Natural killer cell (primary cell): ENCODE measurements at regions not wholly inside any gene's neighbourhood (a gene's known extent, or its start where the extent isn't known, plus 50 kb on each side); places are given as distances from the start of the nearest gene placed in this dataset.

ENCODE experiments used
- ATAC-seq, 3 donors: fragments of 150-1000 bp in 2 of 3; fragments of 200-7000 bp in 1 of 3; cut with Tn5 transposase; 1 replicate in 1 of 3; 2 replicates in 2 of 3; pipeline ENCODE4 v1.10.0; 2021; ENCODE audit warnings: mild to moderate bottlenecking in 2 of 3, moderate library complexity in 2 of 3
- DNase-seq, 2 donors: peaks; one replicate each; pipeline versions ENCODE4 v3.0.0 to v3.0.0-alpha.2; 2013 to 2021; ENCODE audit warnings: mixed read lengths in 1 of 2
- H3K27ac ChIP-seq: one replicate; pipeline ENCODE4 v1.5.1; 2013; ENCODE audit warnings: mild to moderate bottlenecking, low read length
- H3K27me3 ChIP-seq: one replicate; pipeline ENCODE4 v1.6.1; 2013; ENCODE audit warnings: low read length; ENCODE audit not compliant: control insufficient read depth, insufficient read depth
- H3K36me3 ChIP-seq: one replicate; pipeline ENCODE4 v1.6.1; 2013; ENCODE audit warnings: low read length; ENCODE audit not compliant: control insufficient read depth, insufficient read depth
- H3K4me1 ChIP-seq: one replicate; pipeline ENCODE4 v1.6.1; 2013; ENCODE audit warnings: low read length; ENCODE audit not compliant: control insufficient read depth, insufficient read depth
- H3K4me3 ChIP-seq: one replicate; pipeline ENCODE4 v1.5.1; 2013; ENCODE audit warnings: low read length
- H3K9me3 ChIP-seq: one replicate; pipeline ENCODE4 v1.6.1; 2013; ENCODE audit warnings: low read length; ENCODE audit not compliant: control insufficient read depth, insufficient read depth
- H3K27ac Mint-ChIP-seq, 2 donors: one replicate each; pipeline ENCODE4 v1.8.0; 2022; ENCODE audit warnings: mild to moderate bottlenecking in 2 of 2, mixed read lengths in 2 of 2, moderate library complexity in 1 of 2
- H3K27me3 Mint-ChIP-seq, 2 donors: one replicate each; pipeline ENCODE4 v1.8.0; 2022; ENCODE audit warnings: low read depth in 2 of 2, mixed read lengths in 2 of 2
- H3K36me3 Mint-ChIP-seq: one replicate; pipeline ENCODE4 v1.8.0; 2022; ENCODE audit warnings: mixed read lengths
- H3K4me1 Mint-ChIP-seq, 2 donors: one replicate each; pipeline ENCODE4 v1.8.0; 2022; ENCODE audit warnings: mixed read lengths in 2 of 2
- H3K4me3 Mint-ChIP-seq: one replicate; pipeline ENCODE4 v1.8.0; 2022; ENCODE audit warnings: mild to moderate bottlenecking, moderate library complexity, mixed read lengths
- H3K9me3 Mint-ChIP-seq, 2 donors: one replicate each; pipeline ENCODE4 v1.8.0; 2022; ENCODE audit warnings: mixed read lengths in 2 of 2
- WGBS: methylation state at CpG from one replicate; pipeline ENCODE4 v1.1.7; 2013; ENCODE audit warnings: missing lambda C conversion rate; ENCODE audit not compliant: insufficient coverage; 5-methylcytosine and 5-hydroxymethylcytosine counted together
- intact Hi-C: fragments of 100-400 bp; cut with micrococcal nuclease; formaldehyde crosslinking; loops from one replicate; pipeline ENCODE4 v1.14.2; 2022
- TF ChIP-seq, protein P1 (sequence below): fragments of 200-600 bp; IDR thresholded peaks from one replicate; pipeline ENCODE4 v1.8.0; 2022; ENCODE audit warnings: antibody characterized with exemption

DNA sequence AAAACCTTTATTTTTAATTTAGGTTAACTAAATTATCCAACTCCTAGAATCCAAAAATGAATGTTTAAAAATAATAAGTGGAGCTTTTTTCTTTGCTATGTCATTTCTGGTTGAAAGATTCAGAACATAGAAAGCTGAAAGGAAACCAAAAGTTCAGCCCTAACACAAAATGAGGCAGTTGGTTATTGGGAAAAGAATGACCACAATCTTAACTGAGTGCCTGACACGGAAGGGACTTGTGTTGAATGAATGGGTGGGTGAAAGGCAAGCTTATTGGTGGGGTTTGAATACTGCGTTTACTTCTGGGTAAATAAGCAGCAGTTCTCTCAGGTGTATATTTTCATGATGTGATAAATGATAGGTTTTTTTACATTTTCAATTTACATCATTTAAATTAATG, 243.5 kb downstream of the IRX1 start:
- WGBS = 34% methylated on average over 2 of the region's 2 CpGs

DNA sequence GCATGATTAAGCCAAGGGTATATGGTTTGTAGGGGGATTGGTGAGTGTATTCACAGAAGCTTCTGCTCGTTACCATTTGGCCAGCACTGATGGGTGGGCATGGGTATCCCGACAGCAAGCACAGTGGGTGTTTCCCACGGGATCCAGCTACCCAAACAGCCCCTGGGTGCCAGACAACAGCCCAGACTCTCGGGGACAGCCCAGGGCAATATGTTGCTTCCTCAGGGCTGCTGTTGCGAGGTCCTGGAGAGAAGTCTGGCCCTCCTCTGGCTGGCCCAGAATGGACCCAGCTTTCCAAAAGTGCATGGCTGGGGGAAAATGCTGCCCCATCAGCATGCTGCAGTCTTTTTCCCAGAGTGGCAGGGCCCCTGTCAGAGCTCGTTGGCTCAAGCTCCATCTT, 247.0 kb downstream of the IRX1 start:
- Histone ChIP-seq H3K9me3 (no peaks in the 10 kb centered on the region), H3K27ac (no peak overlapping the region), H3K4me3 (no peak overlapping the region), H3K4me1 (no peaks in the 10 kb centered on the region), H3K36me3 (no peaks in the 10 kb centered on the region), H3K27me3 (no peaks in the 10 kb centered on the region)
- H3K27me3 Mint-ChIP-seq = peaks cover 0 to 3% of the 10 kb centered on the region in 2 donors
- H3K4me1 Mint-ChIP-seq = peaks cover 0 to 12% of the 10 kb centered on the region in 2 donors
- TF ChIP-seq, protein P1, sequence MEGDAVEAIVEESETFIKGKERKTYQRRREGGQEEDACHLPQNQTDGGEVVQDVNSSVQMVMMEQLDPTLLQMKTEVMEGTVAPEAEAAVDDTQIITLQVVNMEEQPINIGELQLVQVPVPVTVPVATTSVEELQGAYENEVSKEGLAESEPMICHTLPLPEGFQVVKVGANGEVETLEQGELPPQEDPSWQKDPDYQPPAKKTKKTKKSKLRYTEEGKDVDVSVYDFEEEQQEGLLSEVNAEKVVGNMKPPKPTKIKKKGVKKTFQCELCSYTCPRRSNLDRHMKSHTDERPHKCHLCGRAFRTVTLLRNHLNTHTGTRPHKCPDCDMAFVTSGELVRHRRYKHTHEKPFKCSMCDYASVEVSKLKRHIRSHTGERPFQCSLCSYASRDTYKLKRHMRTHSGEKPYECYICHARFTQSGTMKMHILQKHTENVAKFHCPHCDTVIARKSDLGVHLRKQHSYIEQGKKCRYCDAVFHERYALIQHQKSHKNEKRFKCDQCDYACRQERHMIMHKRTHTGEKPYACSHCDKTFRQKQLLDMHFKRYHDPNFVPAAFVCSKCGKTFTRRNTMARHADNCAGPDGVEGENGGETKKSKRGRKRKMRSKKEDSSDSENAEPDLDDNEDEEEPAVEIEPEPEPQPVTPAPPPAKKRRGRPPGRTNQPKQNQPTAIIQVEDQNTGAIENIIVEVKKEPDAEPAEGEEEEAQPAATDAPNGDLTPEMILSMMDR = no peak
- H3K9me3 Mint-ChIP-seq = peaks cover 0 to 2% of the 10 kb centered on the region in 2 donors
- DNase-seq (no peak), ATAC-seq (no peak)
- H3K36me3 Mint-ChIP-seq = no peaks in the 10 kb centered on the region
- H3K4me3 Mint-ChIP-seq = no peak overlapping the region
- WGBS = 79% methylated on average over 6 of the region's 6 CpGs
- intact Hi-C loops = no loop called here
- no peak overlapping the region for H3K27ac Mint-ChIP-seq

More for the DNA sequence above, 243.5 kb downstream of the IRX1 start:
- Histone ChIP-seq H3K27ac (no peak overlapping the region), H3K36me3 (no peaks in the 10 kb centered on the region), H3K4me3 (no peak overlapping the region), H3K27me3 (no peaks in the 10 kb centered on the region), H3K4me1 (no peaks in the 10 kb centered on the region), H3K9me3 (no peaks in the 10 kb centered on the region)
- TF ChIP-seq, protein P1 = no peak
- H3K4me3 Mint-ChIP-seq = no peak overlapping the region
- H3K36me3 Mint-ChIP-seq = no peaks in the 10 kb centered on the region
- no peaks in the 10 kb centered on the region for H3K9me3 Mint-ChIP-seq
- no peak overlapping the region for H3K27ac Mint-ChIP-seq
- intact Hi-C loops = no loop called here
- ATAC-seq (no peak), DNase-seq (no peak)
- H3K4me1 Mint-ChIP-seq = peaks cover 0 to 12% of the 10 kb centered on the region in 2 donors
- no peaks in the 10 kb centered on the region for H3K27me3 Mint-ChIP-seq

DNA sequence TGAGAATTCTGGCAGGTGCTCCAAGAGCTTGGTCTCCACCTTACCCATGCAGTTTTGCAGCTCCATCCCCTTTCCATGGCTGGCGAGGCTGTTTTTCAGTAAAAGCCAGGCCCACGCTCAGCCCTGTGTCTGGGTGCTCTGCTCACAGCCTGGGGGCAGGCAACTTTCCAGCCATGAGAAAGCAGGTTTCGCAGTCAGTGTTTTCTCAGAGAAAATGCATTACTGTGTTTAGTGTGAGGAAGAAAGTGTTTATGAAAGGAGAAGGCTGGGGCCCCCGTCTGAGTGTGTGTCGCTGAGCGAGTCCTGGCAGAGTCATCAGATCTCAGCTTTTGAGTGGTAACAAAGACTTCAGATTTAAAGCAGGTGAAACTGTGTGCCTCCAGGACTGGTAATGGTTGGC, 248.1 kb downstream of the IRX1 start:
- WGBS = 86% methylated on average over 6 of the region's 6 CpGs
- intact Hi-C loops = no loop called here
- ATAC-seq (no peak), DNase-seq (no peak)
- Mint-ChIP-seq H3K9me3 (peaks cover 0 to 2% of the 10 kb centered on the region in 2 donors), H3K4me1 (peaks cover 0 to 12% of the 10 kb centered on the region in 2 donors), H3K27me3 (peaks cover 0 to 3% of the 10 kb centered on the region in 2 donors), H3K27ac (no peak overlapping the region), H3K36me3 (no peaks in the 10 kb centered on the region), H3K4me3 (no peak overlapping the region)
- H3K4me3 ChIP-seq = no peak overlapping the region
- H3K9me3 ChIP-seq = no peaks in the 10 kb centered on the region
- H3K27ac ChIP-seq = no peak overlapping the region
- no peaks in the 10 kb centered on the region for H3K27me3 ChIP-seq
- no peaks in the 10 kb centered on the region for H3K4me1 ChIP-seq
- no peaks in the 10 kb centered on the region for H3K36me3 ChIP-seq
- TF ChIP-seq, protein P1 = no peak

DNA sequence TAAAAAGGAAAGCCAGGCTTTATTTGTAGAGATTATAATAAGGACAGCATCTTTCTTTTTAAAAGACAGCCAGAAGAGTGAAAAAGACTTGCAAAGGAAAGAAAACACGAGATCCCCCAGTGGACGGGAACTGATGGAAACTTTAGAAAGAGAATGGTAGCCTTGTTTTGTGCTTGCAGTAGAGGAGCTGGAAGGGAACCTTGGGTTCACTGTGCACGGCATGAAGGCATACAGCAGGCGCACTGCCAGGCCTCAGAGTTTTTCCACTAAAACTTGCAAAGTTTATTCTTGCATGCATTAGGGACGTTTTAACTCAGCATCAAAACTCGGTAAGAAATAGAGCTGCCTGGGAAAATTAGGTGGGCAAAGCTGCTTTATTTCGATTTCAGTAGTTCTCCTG, 248.6 kb downstream of the IRX1 start:
- peaks cover 0 to 2% of the 10 kb centered on the region in 2 donors for H3K9me3 Mint-ChIP-seq
- H3K4me3 Mint-ChIP-seq = no peak overlapping the region
- no peak overlapping the region for H3K27ac ChIP-seq
- no peaks in the 10 kb centered on the region for H3K36me3 Mint-ChIP-seq
- peaks cover 0 to 9% of the 10 kb centered on the region in 2 donors for H3K4me1 Mint-ChIP-seq
- WGBS = 81% methylated on average over 7 of the region's 7 CpGs
- TF ChIP-seq, protein P1 = no peak
- H3K4me1 ChIP-seq = no peaks in the 10 kb centered on the region
- no peak overlapping the region for H3K4me3 ChIP-seq
- H3K9me3 ChIP-seq = no peaks in the 10 kb centered on the region
- intact Hi-C loops = no loop called here
- H3K27me3 Mint-ChIP-seq = peaks cover 0 to 3% of the 10 kb centered on the region in 2 donors
- ATAC-seq = no peak
- H3K36me3 ChIP-seq = no peaks in the 10 kb centered on the region
- H3K27me3 ChIP-seq = no peaks in the 10 kb centered on the region
- DNase-seq = no peak
- H3K27ac Mint-ChIP-seq = no peak overlapping the region
